Small intestine (tissue), 7 donors: ENCODE measurements at regions not wholly inside any gene's neighbourhood (a gene's known extent, or its start where the extent isn't known, plus 50 kb on each side); places are given as distances from the start of the nearest gene placed in this dataset.

ENCODE experiments used
- DNase-seq, 2 donors: peaks; one replicate each; pipeline versions ENCODE4 v3.0.0 to v3.0.0-alpha.2; 2013
- FAIRE-seq: peaks from 2 replicates; lab custom pipeline; 2012; peaks lifted over from hg19 to GRCh38; lab: Jason Lieb, UNC
- H3K27ac ChIP-seq, 3 donors: one replicate each; pipeline ENCODE4 v1.5.1; 2013; ENCODE audit warnings: low read length in 2 of 3, mild to moderate bottlenecking in 2 of 3, control low read depth in 1 of 3, inconsistent platforms in 1 of 3, low read depth in 1 of 3, moderate library complexity in 1 of 3
- H3K27me3 ChIP-seq, 3 donors: one replicate each; pipeline ENCODE4 v1.6.1; 2013; ENCODE audit warnings: low read length in 3 of 3, inconsistent platforms in 1 of 3; ENCODE audit not compliant: control insufficient read depth in 3 of 3, insufficient read depth in 3 of 3
- H3K36me3 ChIP-seq, 3 donors: one replicate each; pipeline ENCODE4 v1.6.1; 2013; ENCODE audit warnings: low read length in 3 of 3, inconsistent platforms in 1 of 3, low read depth in 1 of 3, mild to moderate bottlenecking in 1 of 3, moderate library complexity in 1 of 3; ENCODE audit not compliant: control insufficient read depth in 3 of 3, insufficient read depth in 2 of 3
- H3K4me1 ChIP-seq, 3 donors: one replicate each; pipeline ENCODE4 v1.6.1; 2013; ENCODE audit warnings: low read length in 2 of 3, inconsistent platforms in 1 of 3, low read depth in 1 of 3, mild to moderate bottlenecking in 1 of 3, moderate library complexity in 1 of 3; ENCODE audit not compliant: control insufficient read depth in 3 of 3, insufficient read depth in 2 of 3
- H3K4me3 ChIP-seq, 3 donors: one replicate each; pipeline ENCODE4 v1.5.1; 2013; ENCODE audit warnings: low read length in 3 of 3, control low read depth in 1 of 3, inconsistent platforms in 1 of 3, low read depth in 1 of 3, mild to moderate bottlenecking in 1 of 3, moderate library complexity in 1 of 3
- H3K9me3 ChIP-seq, 2 donors: one replicate each; pipeline ENCODE4 v1.6.1; 2013; ENCODE audit warnings: low read depth in 1 of 2, low read length in 1 of 2; ENCODE audit not compliant: control insufficient read depth in 2 of 2, insufficient read depth in 1 of 2
- WGBS, 3 donors: extraction: QIAGEN DNeasy Blood & Tissue Kit; methylation state at CpG; one replicate each; pipeline ENCODE4 v1.1.7; 2013; 5-methylcytosine and 5-hydroxymethylcytosine counted together
- donor health status: healthy with polysubstance abuse.
- donor health status: control.
- donor health status: control.
- donor health status: Bipolar disorder and iron deficiency.
- donor health status: healthy.

DNA sequence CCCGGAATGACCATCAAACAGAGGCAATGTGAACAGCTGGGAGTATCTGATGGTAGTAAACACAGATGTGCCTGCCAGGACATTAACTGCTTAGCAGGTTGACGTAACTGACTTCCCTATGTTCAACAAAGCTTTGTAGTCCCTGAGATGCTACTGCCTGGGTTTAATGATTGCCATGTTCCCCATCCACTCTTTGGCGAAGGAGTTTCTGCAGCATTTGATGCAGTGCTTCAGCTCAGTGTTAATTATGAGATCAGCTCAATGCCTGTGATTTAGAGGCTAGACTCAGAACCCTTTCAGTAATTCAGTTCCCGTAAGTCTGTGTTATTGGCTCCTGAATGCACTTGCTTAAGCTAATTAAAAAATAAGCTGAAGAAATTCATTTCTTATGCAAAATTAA lies 547.3 kb upstream of the ZNF608 start:
- Histone ChIP-seq H3K4me3 (no peak overlapping the region), H3K27ac (no peak overlapping the region), H3K27me3 (no peaks in the 10 kb centered on the region), H3K36me3 (no peaks in the 10 kb centered on the region), H3K9me3 (no peaks in the 10 kb centered on the region), H3K4me1 (no peaks in the 10 kb centered on the region)
- FAIRE-seq (no peak), DNase-seq (no peak)
- 79 to 86% (median 80%) methylated on average over 4 of the region's 4 CpGs for WGBS, 3 donors

DNA sequence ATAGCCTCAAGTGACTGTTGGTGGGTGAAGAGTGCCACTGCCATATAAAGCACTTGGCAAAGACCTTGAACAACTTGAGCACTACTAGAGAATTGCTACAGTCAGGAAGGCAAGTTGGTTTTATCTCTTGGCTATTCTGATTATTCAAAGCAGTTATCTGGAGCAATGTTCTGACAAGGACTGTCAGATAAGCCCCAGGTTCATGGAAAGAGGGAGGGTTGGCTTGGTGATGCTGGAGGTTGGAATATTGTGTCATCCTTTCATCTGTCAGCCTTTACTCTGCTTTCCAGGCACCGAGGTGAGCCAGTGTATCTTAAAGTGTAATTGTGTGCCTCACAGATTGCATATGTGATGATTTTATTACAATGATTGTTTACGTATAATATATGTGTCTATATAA lies 548.4 kb upstream of the ZNF608 start:
- FAIRE-seq = no peak
- Histone ChIP-seq H3K36me3 (no peaks in the 10 kb centered on the region), H3K27me3 (no peaks in the 10 kb centered on the region), H3K4me3 (no peak overlapping the region), H3K27ac (no peak overlapping the region), H3K4me1 (no peaks in the 10 kb centered on the region), H3K9me3 (no peaks in the 10 kb centered on the region)
- no peak for DNase-seq
- WGBS, 3 donors = 57 to 71% (median 65%) methylated on average over 2 of the region's 2 CpGs

DNA sequence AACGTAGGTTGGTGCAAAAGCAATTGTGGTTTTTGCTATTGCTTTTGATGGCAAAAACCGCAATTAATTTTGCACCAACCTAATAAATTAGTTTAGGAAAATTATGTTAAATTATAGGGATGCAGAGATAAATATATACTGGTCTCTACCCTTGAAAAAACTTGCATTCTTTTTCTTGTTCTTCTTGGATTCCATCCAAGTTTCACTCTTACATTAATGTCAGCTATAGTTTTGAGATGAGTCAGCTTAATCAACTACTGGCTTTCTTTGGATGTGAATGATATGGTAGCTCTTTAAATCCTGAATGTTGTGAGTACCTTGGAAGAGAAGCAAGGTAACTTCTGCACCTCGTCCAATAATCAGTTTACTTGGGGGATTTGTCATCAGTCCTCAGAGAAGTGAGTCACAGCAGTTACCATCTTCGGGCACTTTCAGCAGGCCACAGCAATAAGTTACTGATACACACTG lies 549.0 kb upstream of the ZNF608 start:
- Histone ChIP-seq H3K4me3 (no peak overlapping the region), H3K4me1 (no peaks in the 10 kb centered on the region), H3K9me3 (no peaks in the 10 kb centered on the region), H3K27me3 (no peaks in the 10 kb centered on the region), H3K36me3 (no peaks in the 10 kb centered on the region), H3K27ac (no peak overlapping the region)
- WGBS, 3 donors = 52 to 66% (median 63%) methylated on average over 4 of the region's 4 CpGs
- DNase-seq (no peak), FAIRE-seq (no peak)

DNA sequence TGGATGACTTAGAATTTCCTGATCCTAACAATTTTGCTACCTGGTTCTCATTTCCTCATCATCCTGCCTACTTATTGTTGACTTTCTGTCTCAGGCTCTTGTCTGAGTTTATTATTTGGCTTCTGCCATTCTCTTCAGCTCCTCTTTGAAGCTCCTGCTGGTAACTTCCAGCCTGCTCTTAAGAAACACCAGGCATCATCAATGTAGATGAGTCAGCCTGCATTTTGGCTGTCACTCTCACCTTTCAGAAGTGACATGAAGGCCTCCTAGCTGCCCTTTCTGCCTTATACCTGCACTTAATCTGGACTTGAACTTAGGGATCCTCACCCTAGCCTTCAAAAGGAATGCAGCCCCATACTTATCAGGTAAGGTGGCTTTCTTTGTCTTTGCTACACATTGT lies 551.8 kb upstream of the ZNF608 start:
- DNase-seq (no peak), FAIRE-seq (no peak)
- H3K27ac ChIP-seq = no peak overlapping the region
- H3K9me3 ChIP-seq = no peaks in the 10 kb centered on the region
- no peak overlapping the region for H3K4me3 ChIP-seq
- H3K36me3 ChIP-seq = no peaks in the 10 kb centered on the region
- no peaks in the 10 kb centered on the region for H3K27me3 ChIP-seq
- no peaks in the 10 kb centered on the region for H3K4me1 ChIP-seq

DNA sequence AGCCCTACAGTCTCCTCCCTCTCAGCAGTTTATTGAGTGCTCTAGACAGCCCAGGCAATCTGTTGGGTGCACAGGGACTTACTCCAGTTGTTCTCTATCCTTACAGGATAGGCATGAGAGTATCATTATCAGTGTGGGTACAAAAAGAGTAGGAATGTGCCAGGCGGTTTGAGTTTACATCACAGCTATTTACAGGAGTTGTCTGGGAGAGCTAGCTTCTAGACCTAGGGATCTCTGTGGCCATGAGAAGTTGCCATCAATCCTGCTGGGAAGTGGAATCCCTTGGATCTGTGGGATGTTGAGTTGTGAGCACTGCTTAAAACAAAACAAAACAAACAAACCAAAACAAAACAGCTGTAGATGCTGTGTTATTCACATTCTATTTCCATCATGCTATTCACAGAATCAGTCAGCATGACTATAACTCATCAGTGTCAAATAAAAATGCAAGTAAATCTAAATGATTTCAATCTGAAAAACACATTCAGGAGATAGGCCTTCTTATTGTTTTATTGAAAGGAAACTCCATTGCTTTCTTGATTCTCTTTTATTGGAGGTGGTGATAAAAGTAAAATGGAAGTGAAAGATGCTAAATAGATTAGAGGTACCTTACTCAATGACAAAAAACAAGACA lies 552.4 kb upstream of the ZNF608 start:
- H3K9me3 ChIP-seq = no peaks in the 10 kb centered on the region
- H3K27ac ChIP-seq = no peak overlapping the region
- no peaks in the 10 kb centered on the region for H3K27me3 ChIP-seq
- H3K4me1 ChIP-seq = no peaks in the 10 kb centered on the region
- H3K4me3 ChIP-seq = no peak overlapping the region
- DNase-seq (no peak), FAIRE-seq (no peak)
- H3K36me3 ChIP-seq = no peaks in the 10 kb centered on the region
- WGBS, 3 donors = 71 to 86% (median 73%) methylated on average over 1 of the region's 1 CpG

DNA sequence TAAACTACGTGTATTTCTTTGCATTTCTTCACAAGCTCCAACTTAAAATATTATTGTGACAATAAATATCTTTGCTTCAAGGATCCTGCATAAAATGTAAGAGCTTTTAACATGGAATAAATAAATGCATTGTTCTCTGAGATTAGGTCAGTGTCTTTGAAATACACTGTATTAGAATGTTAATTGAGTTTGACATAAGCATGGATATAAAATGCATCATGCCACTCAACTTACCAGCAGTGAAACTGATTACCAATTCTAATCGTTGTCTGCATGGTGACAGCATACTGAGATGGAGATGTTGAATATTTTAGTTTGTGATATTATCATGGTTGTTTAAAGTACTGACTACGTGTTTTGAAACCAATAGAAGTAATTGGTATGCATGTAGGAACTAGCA lies 555.3 kb upstream of the ZNF608 start:
- FAIRE-seq = no peak
- WGBS, 3 donors = 74 to 82% (median 81%) methylated on average over 3 of the region's 3 CpGs
- DNase-seq = no peak

DNA sequence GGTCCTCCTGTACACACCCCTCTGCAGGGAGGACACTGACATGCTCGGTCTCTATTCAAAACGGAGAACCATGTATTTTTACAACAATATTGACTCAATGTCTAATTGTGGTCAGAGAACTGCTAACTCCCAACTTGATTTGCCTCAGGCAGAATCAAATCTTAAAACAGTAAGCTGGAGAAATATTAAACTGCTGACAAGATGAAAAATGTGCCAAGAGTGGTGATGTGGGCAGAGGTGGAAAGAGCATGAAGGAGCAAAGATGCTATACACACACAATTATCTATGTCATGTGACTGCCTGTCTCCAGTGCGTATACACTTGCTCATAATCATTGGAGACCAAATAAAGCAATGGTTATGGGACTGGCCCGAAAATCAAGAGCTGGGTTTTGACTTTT lies 556.1 kb upstream of the ZNF608 start:
- H3K4me1 ChIP-seq = no peaks in the 10 kb centered on the region
- FAIRE-seq (no peak), DNase-seq (no peak)
- no peaks in the 10 kb centered on the region for H3K27me3 ChIP-seq
- H3K36me3 ChIP-seq = no peaks in the 10 kb centered on the region
- no peaks in the 10 kb centered on the region for H3K9me3 ChIP-seq
- no peak overlapping the region for H3K4me3 ChIP-seq
- 83 to 89% (median 88%) methylated on average over 4 of the region's 4 CpGs for WGBS, 3 donors
- no peak overlapping the region for H3K27ac ChIP-seq

More for the DNA sequence above, 555.3 kb upstream of the ZNF608 start:
- no peak overlapping the region for H3K4me3 ChIP-seq
- H3K27me3 ChIP-seq = no peaks in the 10 kb centered on the region
- no peaks in the 10 kb centered on the region for H3K36me3 ChIP-seq
- H3K27ac ChIP-seq = no peak overlapping the region
- H3K4me1 ChIP-seq = no peaks in the 10 kb centered on the region
- H3K9me3 ChIP-seq = no peaks in the 10 kb centered on the region

DNA sequence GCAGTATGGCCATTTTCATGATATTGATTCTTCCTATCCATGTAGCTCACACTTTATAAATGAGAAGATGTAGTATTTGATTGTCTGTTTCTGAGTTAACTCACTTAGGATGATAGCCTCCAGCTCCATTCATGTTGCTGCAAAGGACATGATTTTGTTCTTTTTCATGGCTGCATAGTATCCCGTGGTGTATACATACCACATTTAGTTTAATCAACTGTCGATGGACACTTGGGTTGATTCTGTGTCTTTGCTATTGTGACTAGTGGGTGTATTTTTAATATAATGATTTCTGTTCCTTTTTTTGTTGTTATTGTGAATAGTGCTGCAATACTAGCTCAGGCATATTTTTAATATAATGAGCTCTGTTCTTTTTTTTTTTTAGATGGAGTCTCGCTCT lies 560.3 kb upstream of the ZNF608 start:
- Histone ChIP-seq H3K27me3 (no peaks in the 10 kb centered on the region), H3K4me3 (no peak overlapping the region), H3K27ac (no peak overlapping the region), H3K4me1 (no peaks in the 10 kb centered on the region), H3K9me3 (no peaks in the 10 kb centered on the region), H3K36me3 (no peaks in the 10 kb centered on the region)
- no peak for FAIRE-seq
- DNase-seq = no peak
- 85 to 95% (median 91%) methylated on average over 3 of the region's 3 CpGs for WGBS, 3 donors

DNA sequence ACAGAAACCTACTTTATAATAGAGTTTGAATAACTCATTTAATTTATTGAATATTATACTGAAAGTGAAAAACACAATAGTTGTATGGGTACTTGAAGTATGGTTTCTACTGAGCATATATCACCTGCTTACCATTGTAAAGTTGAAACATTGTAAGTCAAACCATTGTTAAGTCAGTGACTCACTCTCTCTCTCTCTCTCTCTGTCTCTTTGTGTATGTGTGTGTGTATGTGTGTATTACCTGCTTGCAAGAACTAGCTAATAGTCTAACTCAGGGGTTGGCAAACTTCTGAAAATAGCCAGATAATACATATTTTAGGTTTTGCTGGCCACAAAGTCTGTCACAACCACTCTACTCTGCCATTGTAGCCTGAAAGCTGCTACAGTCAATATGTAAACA lies 564.3 kb upstream of the ZNF608 start:
- peaks cover 0 to 11% (median 0%) of the 10 kb centered on the region in 3 donors for H3K4me1 ChIP-seq
- FAIRE-seq (no peak), DNase-seq (no peak)
- no peaks in the 10 kb centered on the region for H3K27me3 ChIP-seq
- peaks cover 0 to 15% of the 10 kb centered on the region in 2 donors for H3K9me3 ChIP-seq
- no peaks in the 10 kb centered on the region for H3K36me3 ChIP-seq
- H3K27ac ChIP-seq = no peak overlapping the region
- H3K4me3 ChIP-seq = no peak overlapping the region
